Endothelial cell of umbilical vein (primary cell): ENCODE measurements at regions not wholly inside any gene's neighbourhood (a gene's known extent, or its start where the extent isn't known, plus 50 kb on each side); places are given as distances from the start of the nearest gene placed in this dataset.

ENCODE experiments used
- BruUV-seq: library from RNA; stranded (reverse); fragments of 400-500 nt; replicated peaks from 2 replicates; lab custom pipeline; 2021; lab: Mats Ljungman, UMichigan
- CTCF ChIA-PET: fragments of 300-600, 350-600 bp; sonication (Branson Sonifier 250); formaldehyde crosslinking; loops from one replicate; lab custom pipeline; 2021; ENCODE audit warnings: antibody characterized with exemption, inconsistent platforms; lab: Charles Lee
- POLR2A ChIA-PET: fragments of 300-600, 350-600 bp; sonication (Branson Sonifier 250); formaldehyde crosslinking; loops from one replicate; lab custom pipeline; 2021; ENCODE audit warnings: antibody characterized with exemption, inconsistent platforms; lab: Charles Lee
- DNase-seq: peaks from one replicate; pipeline ENCODE4 v3.0.0-alpha.2; 2011; ENCODE audit warnings: low read depth, low spot score
- FAIRE-seq: peaks from 2 replicates; lab custom pipeline; 2011; peaks lifted over from hg19 to GRCh38; lab: Jason Lieb, UNC
- H2AFZ ChIP-seq: 2 replicates; pipeline ENCODE4 v1.6.0; 2012; ENCODE audit warnings: low read depth, low read length, control low read depth, inconsistent platforms
- H3K27ac ChIP-seq: 2 replicates; pipeline ENCODE4 v1.5.1; 2011; ENCODE audit warnings: low read depth, mild to moderate bottlenecking, control low read depth, low read length, moderate library complexity; ENCODE audit not compliant: insufficient read depth
- H3K27me3 ChIP-seq, 2 experiments: 2 replicates each; pipeline versions ENCODE4 v1.6.0 to v1.6.1; 2011; ENCODE audit warnings: low read length in 2 of 2, mixed read lengths in 1 of 2; ENCODE audit not compliant: control insufficient read depth in 2 of 2, insufficient read depth in 2 of 2
- H3K36me3 ChIP-seq, 2 experiments: 2 replicates in 1 of 2; 3 replicates in 1 of 2; pipeline ENCODE4 v1.5.1; 2011; ENCODE audit warnings: low read length in 2 of 2, mild to moderate bottlenecking in 1 of 2, moderate library complexity in 1 of 2; ENCODE audit not compliant: control insufficient read depth in 2 of 2, insufficient read depth in 2 of 2; ENCODE audit errors: extremely low read depth in 1 of 2
- H3K4me1 ChIP-seq: 3 replicates; pipeline ENCODE4 v1.5.1; 2011; ENCODE audit warnings: mild to moderate bottlenecking, low read length; ENCODE audit not compliant: control insufficient read depth, insufficient read depth; ENCODE audit errors: extremely low read depth
- H3K4me2 ChIP-seq: 2 replicates; pipeline ENCODE4 v1.6.1; 2011; ENCODE audit warnings: low read length, control low read depth, mixed read lengths; ENCODE audit not compliant: insufficient read depth
- H3K4me3 ChIP-seq, 3 experiments: fragments of 200-600 bp in 1 of 3; sonication (generic), shearing (Covaris generic) in 1 of 3; replicated peaks in 1 of 3; 2 replicates each; pipeline ENCODE4 v1.5.1; 2011 to 2016; ENCODE audit warnings: control low read depth in 3 of 3, low read length in 3 of 3, mild to moderate bottlenecking in 2 of 3, inconsistent platforms in 1 of 3, low read depth in 1 of 3, moderate library complexity in 1 of 3; ENCODE audit not compliant: insufficient read depth in 1 of 3
- H3K79me2 ChIP-seq: 2 replicates; pipeline ENCODE4 v1.6.0; 2012; ENCODE audit warnings: low read length, inconsistent platforms; ENCODE audit not compliant: control insufficient read depth, insufficient read depth
- H3K9ac ChIP-seq: replicated peaks from 2 replicates; pipeline ENCODE3; 2011; ENCODE audit warnings: low read length, control low read depth; ENCODE audit not compliant: insufficient read depth; ENCODE audit errors: extremely low read depth
- H3K9me1 ChIP-seq: replicated peaks from 3 replicates; pipeline ENCODE4 v1.6.0; 2011; ENCODE audit warnings: mild to moderate bottlenecking, low read length; ENCODE audit not compliant: control insufficient read depth, insufficient read depth; ENCODE audit errors: extremely low read depth
- H3K9me3 ChIP-seq: replicated peaks from 2 replicates; pipeline ENCODE4 v1.5.1; 2012; ENCODE audit warnings: low read length, inconsistent platforms; ENCODE audit not compliant: control insufficient read depth, insufficient read depth
- H4K20me1 ChIP-seq: replicated peaks from 2 replicates; pipeline ENCODE3; 2011; ENCODE audit warnings: mild to moderate bottlenecking, low read length; ENCODE audit not compliant: control insufficient read depth, insufficient read depth; ENCODE audit errors: extremely low read depth
- EZH2 ChIP-seq: IDR thresholded peaks from 2 replicates; pipeline ENCODE4 v1.6.1; 2012; ENCODE audit warnings: borderline replicate concordance, low read depth, mild to moderate bottlenecking, moderate library complexity, low read length, inconsistent platforms; ENCODE audit not compliant: severe bottlenecking
- FOS ChIP-seq: IDR thresholded peaks from 2 replicates; pipeline ENCODE4 v1.6.1; 2011; ENCODE audit warnings: mild to moderate bottlenecking, low read length, moderate library complexity, borderline replicate concordance; ENCODE audit not compliant: insufficient read depth
- GATA2 ChIP-seq: IDR thresholded peaks from 2 replicates; pipeline ENCODE4 v1.7.0; 2011; ENCODE audit warnings: low read depth, mild to moderate bottlenecking, moderate library complexity, mixed read lengths, low read length; ENCODE audit not compliant: insufficient read length, insufficient read depth
- JUN ChIP-seq: IDR thresholded peaks from 2 replicates; pipeline ENCODE4 v1.6.1; 2011; ENCODE audit warnings: borderline replicate concordance, low read depth; ENCODE audit not compliant: insufficient read length, insufficient read depth
- MYC ChIP-seq: IDR thresholded peaks from one replicate; pipeline ENCODE4 v1.6.1; 2011; ENCODE audit warnings: mild to moderate bottlenecking, low read depth, low read length
- POLR2A ChIP-seq: IDR thresholded peaks from 2 replicates; pipeline ENCODE4 v1.6.1; 2012; ENCODE audit warnings: low read depth, mild to moderate bottlenecking, control low read depth, low read length
- POLR2AphosphoS5 ChIP-seq: IDR thresholded peaks from 2 replicates; pipeline ENCODE4 v1.6.1; 2012; ENCODE audit warnings: low read depth, mild to moderate bottlenecking, control low read depth, low read length, moderate library complexity; ENCODE audit not compliant: insufficient read depth
- dilution Hi-C: fragments of 300-500 bp; cut with MboI; formaldehyde crosslinking; loops from one replicate; pipeline ENCODE4 v1.15.0; 2019; ENCODE audit warnings: low sequenced_read_pairs; ENCODE audit not compliant: extremely low pct_ligation_motif_present
- intact Hi-C: fragments of 100-400 bp; cut with micrococcal nuclease; formaldehyde crosslinking; loops from one replicate; pipeline ENCODE4 v1.10.0; 2022
- TF ChIP-seq, protein P1 (sequence below): IDR thresholded peaks from 2 replicates; pipeline ENCODE4 v1.6.1; 2011; ENCODE audit not compliant: insufficient read depth, insufficient read length
- TF ChIP-seq, protein P2 (sequence below), 2 donors: IDR thresholded peaks; 1 replicate in 1 of 2; 2 replicates in 1 of 2; pipeline ENCODE4 v1.5.1; 2011; ENCODE audit warnings: low read length in 2 of 2, mild to moderate bottlenecking in 2 of 2, moderate library complexity in 2 of 2, control low read depth in 1 of 2, inconsistent platforms in 1 of 2, low read depth in 1 of 2; ENCODE audit not compliant: insufficient read depth in 1 of 2; ENCODE audit errors: extremely low read depth in 1 of 2

DNA sequence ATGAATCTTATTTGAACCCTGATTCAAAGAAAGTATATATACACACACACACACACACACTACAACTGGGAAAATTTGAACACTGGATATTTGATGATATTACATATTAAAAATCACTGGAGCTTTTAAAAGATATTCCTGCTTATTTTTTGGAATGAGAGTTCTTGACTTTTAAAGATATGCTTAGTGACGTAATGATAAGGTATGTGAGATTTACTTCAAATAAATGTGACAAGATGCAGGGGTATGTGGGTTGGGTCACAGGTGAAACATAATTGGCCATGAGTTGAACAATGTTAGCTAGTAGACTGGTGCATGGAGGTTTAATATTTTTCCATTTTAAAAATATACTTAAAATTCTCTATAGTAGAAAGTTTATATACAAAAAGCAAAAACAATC, 258.6 kb downstream of the CBLN4 start:
- no peaks in the 10 kb centered on the region for H3K36me3 ChIP-seq
- TF ChIP-seq, protein P1, sequence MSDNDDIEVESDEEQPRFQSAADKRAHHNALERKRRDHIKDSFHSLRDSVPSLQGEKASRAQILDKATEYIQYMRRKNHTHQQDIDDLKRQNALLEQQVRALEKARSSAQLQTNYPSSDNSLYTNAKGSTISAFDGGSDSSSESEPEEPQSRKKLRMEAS, result no peak
- TF ChIP-seq GATA2, result no peak
- no peak for TF ChIP-seq JUN
- ChIA-PET POLR2A (no interaction called here), CTCF (no interaction called here)
- DNase-seq, result no peak
- intact Hi-C loops (no loop called here), dilution Hi-C loops (no loop called here)
- H3K9ac ChIP-seq, result no peak overlapping the region
- no TSS peak for BruUV-seq
- no peak overlapping the region for H3K27ac ChIP-seq
- no peaks in the 10 kb centered on the region for H3K4me1 ChIP-seq
- H3K4me3 ChIP-seq, result no peak overlapping the region
- H3K79me2 ChIP-seq, result no peaks in the 10 kb centered on the region
- no peaks in the 10 kb centered on the region for H4K20me1 ChIP-seq
- no peak overlapping the region for H2AFZ ChIP-seq
- no peak overlapping the region for H3K4me2 ChIP-seq
- no peaks in the 10 kb centered on the region for H3K27me3 ChIP-seq
- FAIRE-seq, result no peak
- no peaks in the 10 kb centered on the region for H3K9me1 ChIP-seq
- peaks cover 5% of the 10 kb centered on the region for H3K9me3 ChIP-seq

DNA sequence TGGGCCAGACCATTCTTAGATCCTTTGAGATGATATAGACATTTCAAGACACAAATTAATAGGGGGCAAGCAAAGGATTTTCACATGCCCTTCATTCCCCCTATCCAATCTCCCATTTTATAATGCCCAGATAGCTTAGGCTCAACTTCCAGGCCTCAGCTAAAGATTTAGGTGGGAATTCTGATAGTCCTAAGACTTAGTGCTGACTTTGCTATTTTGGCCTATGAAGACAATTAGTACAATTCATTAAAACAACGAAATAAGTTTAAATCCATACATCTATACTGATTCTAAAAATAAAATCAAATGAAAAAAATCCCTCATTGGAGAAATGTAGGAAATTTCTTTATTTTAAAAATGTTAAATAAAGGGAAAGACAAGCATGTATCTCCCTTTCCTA, 259.5 kb downstream of the CBLN4 start:
- H3K27ac ChIP-seq, result no peak overlapping the region
- H3K36me3 ChIP-seq, result no peaks in the 10 kb centered on the region
- CTCF ChIA-PET, result no interaction called here
- dilution Hi-C loops, result no loop called here
- H2AFZ ChIP-seq, result no peak overlapping the region
- H3K9me3 ChIP-seq, result peaks cover 5% of the 10 kb centered on the region
- H4K20me1 ChIP-seq, result no peaks in the 10 kb centered on the region
- H3K79me2 ChIP-seq, result no peaks in the 10 kb centered on the region
- no peak overlapping the region for H3K4me2 ChIP-seq
- DNase-seq, result no peak
- no peaks in the 10 kb centered on the region for H3K27me3 ChIP-seq
- no peaks in the 10 kb centered on the region for H3K4me1 ChIP-seq
- TF ChIP-seq GATA2, result no peak
- no peak for TF ChIP-seq FOS
- TF ChIP-seq EZH2, result no peak
- no peak for TF ChIP-seq MYC
- no peak for TF ChIP-seq POLR2A
- TF ChIP-seq, protein P2, sequence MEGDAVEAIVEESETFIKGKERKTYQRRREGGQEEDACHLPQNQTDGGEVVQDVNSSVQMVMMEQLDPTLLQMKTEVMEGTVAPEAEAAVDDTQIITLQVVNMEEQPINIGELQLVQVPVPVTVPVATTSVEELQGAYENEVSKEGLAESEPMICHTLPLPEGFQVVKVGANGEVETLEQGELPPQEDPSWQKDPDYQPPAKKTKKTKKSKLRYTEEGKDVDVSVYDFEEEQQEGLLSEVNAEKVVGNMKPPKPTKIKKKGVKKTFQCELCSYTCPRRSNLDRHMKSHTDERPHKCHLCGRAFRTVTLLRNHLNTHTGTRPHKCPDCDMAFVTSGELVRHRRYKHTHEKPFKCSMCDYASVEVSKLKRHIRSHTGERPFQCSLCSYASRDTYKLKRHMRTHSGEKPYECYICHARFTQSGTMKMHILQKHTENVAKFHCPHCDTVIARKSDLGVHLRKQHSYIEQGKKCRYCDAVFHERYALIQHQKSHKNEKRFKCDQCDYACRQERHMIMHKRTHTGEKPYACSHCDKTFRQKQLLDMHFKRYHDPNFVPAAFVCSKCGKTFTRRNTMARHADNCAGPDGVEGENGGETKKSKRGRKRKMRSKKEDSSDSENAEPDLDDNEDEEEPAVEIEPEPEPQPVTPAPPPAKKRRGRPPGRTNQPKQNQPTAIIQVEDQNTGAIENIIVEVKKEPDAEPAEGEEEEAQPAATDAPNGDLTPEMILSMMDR (IDR thresholded peaks at IDR 0.05; ENCODE audit: extremely low read depth in 1 of 2, insufficient read depth in 1 of 2, low read depth in 1 of 2, low read length in 2 of 2), result no peak
- TF ChIP-seq JUN, result no peak
- no peak for TF ChIP-seq POLR2AphosphoS5
- TF ChIP-seq, protein P1, result no peak
- H3K4me3 ChIP-seq, result no peak overlapping the region
- H3K9me1 ChIP-seq, result no peaks in the 10 kb centered on the region
- POLR2A ChIA-PET, result no interaction called here
- H3K9ac ChIP-seq, result no peak overlapping the region
- BruUV-seq, result no TSS peak
- intact Hi-C loops, result no loop called here
- FAIRE-seq, result no peak
